CD14-positive monocyte (primary cell): ENCODE measurements at regions not wholly inside any gene's neighbourhood (a gene's known extent, or its start where the extent isn't known, plus 50 kb on each side); places are given as distances from the start of the nearest gene placed in this dataset.

Source experiments
- DNase-seq, 3 donors: peaks; one replicate each; pipeline ENCODE4 v3.0.0-alpha.2; 2011 to 2022
- H2AFZ ChIP-seq: 2 replicates; pipeline ENCODE4 v1.6.0; 2012; ENCODE audit warnings: mild to moderate bottlenecking, low read depth, low read length, inconsistent platforms; ENCODE audit not compliant: insufficient read depth, poor library complexity, severe bottlenecking
- H3K27ac ChIP-seq, 2 donors: 1 replicate in 1 of 2; 2 replicates in 1 of 2; pipeline ENCODE4 v1.5.1; 2012 to 2013; ENCODE audit warnings: low read length in 2 of 2, control low read depth in 1 of 2, inconsistent platforms in 1 of 2, low read depth in 1 of 2, mild to moderate bottlenecking in 1 of 2
- H3K27me3 ChIP-seq, 2 donors: one replicate each; pipeline versions ENCODE4 v1.6.0 to v1.6.1; 2011 to 2013; ENCODE audit warnings: low read length in 2 of 2; ENCODE audit not compliant: control insufficient read depth in 2 of 2, insufficient read depth in 2 of 2
- H3K36me3 ChIP-seq, 2 donors: replicated peaks in 1 of 2; 1 replicate in 1 of 2; 2 replicates in 1 of 2; pipeline versions ENCODE4 v1.5.1 to v1.6.1; 2012 to 2013; ENCODE audit warnings: low read length in 2 of 2, control low read depth in 1 of 2, inconsistent platforms in 1 of 2, mild to moderate bottlenecking in 1 of 2; ENCODE audit not compliant: insufficient read depth in 2 of 2, control insufficient read depth in 1 of 2
- H3K4me1 ChIP-seq, 2 donors: 1 replicate in 1 of 2; 2 replicates in 1 of 2; pipeline versions ENCODE4 v1.5.1 to v1.6.1; 2012 to 2013; ENCODE audit warnings: low read length in 2 of 2, control low read depth in 1 of 2, inconsistent platforms in 1 of 2, mild to moderate bottlenecking in 1 of 2, moderate library complexity in 1 of 2; ENCODE audit not compliant: insufficient read depth in 2 of 2, control insufficient read depth in 1 of 2
- H3K4me2 ChIP-seq: replicated peaks from 2 replicates; pipeline ENCODE3; 2012; ENCODE audit warnings: low read length, moderate library complexity, mild to moderate bottlenecking; ENCODE audit not compliant: poor library complexity, severe bottlenecking; ENCODE audit errors: extremely low read depth
- H3K4me3 ChIP-seq, 3 experiments: fragments of 200-600 bp in 1 of 3; sonication (generic) in 1 of 3; replicated peaks in 1 of 3; 1 replicate in 2 of 3; 2 replicates in 1 of 3; pipeline ENCODE4 v1.5.1; 2011 to 2013; ENCODE audit warnings: low read length in 3 of 3, mild to moderate bottlenecking in 3 of 3, control low read depth in 2 of 3, low read depth in 2 of 3, inconsistent platforms in 1 of 3, moderate library complexity in 1 of 3
- H3K79me2 ChIP-seq: 2 replicates; pipeline ENCODE4 v1.6.0; 2012; ENCODE audit warnings: mild to moderate bottlenecking, control low read depth, inconsistent platforms, low read length, moderate library complexity; ENCODE audit not compliant: insufficient read depth
- H3K9ac ChIP-seq: 2 replicates; pipeline ENCODE4 v1.6.0; 2017; ENCODE audit warnings: low read length, mild to moderate bottlenecking; ENCODE audit not compliant: insufficient read depth, poor library complexity, severe bottlenecking
- H3K9me3 ChIP-seq, 2 donors: replicated peaks in 1 of 2; 1 replicate in 1 of 2; 2 replicates in 1 of 2; pipeline versions ENCODE4 v1.5.1 to v1.6.1; 2012 to 2013; ENCODE audit warnings: low read length in 2 of 2, control low read depth in 1 of 2; ENCODE audit not compliant: control insufficient read depth in 1 of 2, insufficient read depth in 1 of 2
- H4K20me1 ChIP-seq: 2 replicates; pipeline ENCODE4 v1.6.0; 2012; ENCODE audit warnings: mild to moderate bottlenecking, low read length, control low read depth, moderate library complexity; ENCODE audit not compliant: insufficient read depth
- H3K27ac Mint-ChIP-seq, 7 donors: one replicate each; pipeline ENCODE4 v1.8.0; 2020; ENCODE audit warnings: mild to moderate bottlenecking in 7 of 7, mixed read lengths in 7 of 7, moderate library complexity in 6 of 7, inconsistent platforms in 2 of 7
- H3K27me3 Mint-ChIP-seq, 3 donors: one replicate each; pipeline ENCODE4 v1.8.0; 2021 to 2022; ENCODE audit warnings: low read depth in 3 of 3, mild to moderate bottlenecking in 3 of 3, mixed read lengths in 3 of 3, moderate library complexity in 3 of 3, inconsistent platforms in 1 of 3
- H3K36me3 Mint-ChIP-seq, 2 donors: one replicate each; pipeline ENCODE4 v1.8.0; 2020; ENCODE audit warnings: mixed read lengths in 2 of 2, inconsistent platforms in 1 of 2, mild to moderate bottlenecking in 1 of 2
- H3K4me1 Mint-ChIP-seq: one replicate; pipeline ENCODE4 v1.8.0; 2020; ENCODE audit warnings: mild to moderate bottlenecking, mixed read lengths
- H3K4me3 Mint-ChIP-seq, 2 donors: one replicate each; pipeline ENCODE4 v1.8.0; 2020; ENCODE audit warnings: mild to moderate bottlenecking in 2 of 2, mixed read lengths in 2 of 2, moderate library complexity in 1 of 2
- H3K9me3 Mint-ChIP-seq, 7 donors: one replicate each; pipeline ENCODE4 v1.8.0; 2020 to 2022; ENCODE audit warnings: mixed read lengths in 7 of 7, mild to moderate bottlenecking in 6 of 7, moderate library complexity in 6 of 7, inconsistent platforms in 2 of 7
- whole genome bisulfite sequencing: methylation state at CpG from one replicate; pipeline ENCODE4 v1.1.5; 2013; ENCODE audit warnings: missing lambda C conversion rate; ENCODE audit not compliant: insufficient coverage; 5-methylcytosine and 5-hydroxymethylcytosine counted together
- intact Hi-C, 2 donors: fragments of 100-400 bp; cut with micrococcal nuclease; formaldehyde crosslinking; loops; one replicate each; pipeline versions ENCODE4 v1.15.0 to v1.15.1; 2023
- TF ChIP-seq, protein P1 (sequence below): fragments of 200-600 bp; IDR thresholded peaks from one replicate; pipeline ENCODE4 v1.8.0; 2022; ENCODE audit warnings: antibody characterized with exemption, mild to moderate bottlenecking

DNA sequence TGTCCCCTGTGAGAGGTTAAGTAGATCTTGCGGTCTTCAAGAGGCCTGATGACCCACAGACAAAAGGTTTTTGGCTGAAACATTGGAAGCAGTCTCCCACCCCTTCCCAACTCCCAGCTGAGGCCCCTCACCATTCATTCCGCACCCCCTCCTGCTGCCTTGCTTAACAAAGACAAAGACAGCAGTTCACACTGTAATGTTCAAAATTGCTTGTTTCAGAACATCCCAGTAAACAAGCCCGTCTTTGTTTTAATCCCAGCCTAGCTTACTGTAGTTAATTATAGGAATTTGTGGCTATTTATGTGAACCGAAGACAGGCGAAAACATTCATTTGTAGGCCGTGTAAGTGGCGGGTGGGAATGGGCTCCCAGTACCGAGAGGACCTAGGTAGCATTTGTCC, 55.7 kb downstream of the IRX5 start:
- H3K27me3 Mint-ChIP-seq = peaks cover 0 to 5% (median 3%) of the 10 kb centered on the region in 3 donors
- intact Hi-C loops = no loop called here
- TF ChIP-seq, protein P1, sequence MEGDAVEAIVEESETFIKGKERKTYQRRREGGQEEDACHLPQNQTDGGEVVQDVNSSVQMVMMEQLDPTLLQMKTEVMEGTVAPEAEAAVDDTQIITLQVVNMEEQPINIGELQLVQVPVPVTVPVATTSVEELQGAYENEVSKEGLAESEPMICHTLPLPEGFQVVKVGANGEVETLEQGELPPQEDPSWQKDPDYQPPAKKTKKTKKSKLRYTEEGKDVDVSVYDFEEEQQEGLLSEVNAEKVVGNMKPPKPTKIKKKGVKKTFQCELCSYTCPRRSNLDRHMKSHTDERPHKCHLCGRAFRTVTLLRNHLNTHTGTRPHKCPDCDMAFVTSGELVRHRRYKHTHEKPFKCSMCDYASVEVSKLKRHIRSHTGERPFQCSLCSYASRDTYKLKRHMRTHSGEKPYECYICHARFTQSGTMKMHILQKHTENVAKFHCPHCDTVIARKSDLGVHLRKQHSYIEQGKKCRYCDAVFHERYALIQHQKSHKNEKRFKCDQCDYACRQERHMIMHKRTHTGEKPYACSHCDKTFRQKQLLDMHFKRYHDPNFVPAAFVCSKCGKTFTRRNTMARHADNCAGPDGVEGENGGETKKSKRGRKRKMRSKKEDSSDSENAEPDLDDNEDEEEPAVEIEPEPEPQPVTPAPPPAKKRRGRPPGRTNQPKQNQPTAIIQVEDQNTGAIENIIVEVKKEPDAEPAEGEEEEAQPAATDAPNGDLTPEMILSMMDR = no peak
- Histone ChIP-seq H3K9ac (no peak overlapping the region), H3K4me2 (no peak overlapping the region), H3K27ac (no peak overlapping the region), H3K79me2 (no peaks in the 10 kb centered on the region), H3K27me3 (no peaks in the 10 kb centered on the region), H4K20me1 (no peaks in the 10 kb centered on the region), H3K9me3 (no peaks in the 10 kb centered on the region), H3K4me3 (no peak overlapping the region), H3K36me3 (no peaks in the 10 kb centered on the region), H2AFZ (no peak overlapping the region), H3K4me1 (no peaks in the 10 kb centered on the region)
- 82% methylated on average over 6 of the region's 8 CpGs for WGBS
- no peak for DNase-seq
- H3K9me3 Mint-ChIP-seq = no peaks in the 10 kb centered on the region
- H3K36me3 Mint-ChIP-seq = no peaks in the 10 kb centered on the region
- no peak overlapping the region for H3K4me3 Mint-ChIP-seq
- H3K4me1 Mint-ChIP-seq = no peaks in the 10 kb centered on the region
- H3K27ac Mint-ChIP-seq = no peak overlapping the region

GRCh38 chr16:54987081-54987480, 56.4 kb downstream of the IRX5 start:
- no peaks in the 10 kb centered on the region for H3K9me3 Mint-ChIP-seq
- TF ChIP-seq, protein P1 = no peak

More at GRCh38 chr16:54987081-54987480, 56.4 kb downstream of the IRX5 start:
- H2AFZ ChIP-seq = no peak overlapping the region
- no peak overlapping the region for H3K4me2 ChIP-seq
- H4K20me1 ChIP-seq = no peaks in the 10 kb centered on the region
- no peaks in the 10 kb centered on the region for H3K9me3 ChIP-seq
- no peaks in the 10 kb centered on the region for H3K27me3 ChIP-seq
- no peak overlapping the region for H3K27ac Mint-ChIP-seq
- DNase-seq = no peak
- H3K27ac ChIP-seq = no peak overlapping the region
- no peak overlapping the region for H3K9ac ChIP-seq
- no peak overlapping the region for H3K4me3 Mint-ChIP-seq
- H3K36me3 Mint-ChIP-seq = no peaks in the 10 kb centered on the region
- H3K4me1 ChIP-seq = no peaks in the 10 kb centered on the region
- no peak overlapping the region for H3K4me3 ChIP-seq
- H3K4me1 Mint-ChIP-seq = no peaks in the 10 kb centered on the region
- H3K36me3 ChIP-seq = no peaks in the 10 kb centered on the region
- no peaks in the 10 kb centered on the region for H3K79me2 ChIP-seq
- H3K27me3 Mint-ChIP-seq = peaks cover 0 to 5% (median 5%) of the 10 kb centered on the region in 3 donors
- 74% methylated on average over 6 of the region's 14 CpGs for WGBS
- intact Hi-C loops = no loop called here
